CD4-positive, alpha-beta T cell treated with Interleukin-21 for 1 hour (primary cell): ENCODE measurements at regions not wholly inside any gene's neighbourhood (a gene's known extent, or its start where the extent isn't known, plus 50 kb on each side); places are given as distances from the start of the nearest gene placed in this dataset.

ENCODE experiments used
- DNase-seq: peaks from one replicate; pipeline ENCODE4 v3.0.0-alpha.2; 2020

DNA sequence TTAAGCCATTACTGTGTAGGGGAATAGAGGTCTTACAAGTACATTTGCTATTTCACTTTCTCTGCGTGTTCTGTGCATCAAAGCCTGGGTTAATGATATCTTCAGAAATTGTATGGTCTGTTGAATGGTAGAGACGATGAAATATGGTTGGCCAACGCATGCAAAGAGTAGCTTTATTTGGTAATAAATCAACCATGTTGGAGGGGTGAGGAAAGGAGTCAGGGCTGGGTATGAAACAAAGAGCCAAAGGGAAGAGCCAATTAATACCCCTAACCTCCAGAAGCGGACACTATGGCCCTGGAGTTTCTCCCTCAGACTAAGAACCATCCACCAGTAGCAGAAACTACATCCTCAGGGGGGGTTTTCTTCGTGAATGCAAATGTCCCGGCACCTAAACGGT is 1974.0 kb upstream of the WWC1 start:
- no peak for DNase-seq

DNA sequence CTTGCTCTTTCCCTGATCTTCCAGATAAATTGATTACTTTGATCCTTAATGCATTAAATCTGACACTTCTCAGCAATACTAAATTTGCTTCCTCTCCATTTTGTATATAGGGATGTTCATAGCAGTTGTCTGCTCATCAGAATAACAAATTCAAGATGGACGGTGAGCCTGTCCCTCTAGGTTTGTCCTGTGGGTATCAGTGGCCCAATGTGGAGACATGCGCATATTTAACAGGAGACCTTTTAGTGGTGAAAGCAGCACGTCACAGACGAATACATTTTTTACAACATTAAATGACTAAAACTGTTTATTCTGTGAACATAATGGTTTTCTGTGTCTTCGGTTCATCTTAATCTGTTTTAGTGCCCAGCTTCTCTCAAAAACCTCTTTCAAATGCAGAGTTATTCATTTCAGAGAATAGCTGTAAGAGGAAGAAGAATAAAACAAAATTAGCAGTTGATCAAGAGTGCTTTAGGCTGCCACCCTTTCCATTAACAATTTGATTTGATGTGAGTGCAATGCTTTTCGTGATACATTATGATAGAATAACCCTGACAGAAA is 1970.4 kb upstream of the WWC1 start:
- no peak for DNase-seq

GRCh38 chr5:166324372-166324771 is 1967.1 kb upstream of the WWC1 start:
- DNase-seq: no peak

DNA sequence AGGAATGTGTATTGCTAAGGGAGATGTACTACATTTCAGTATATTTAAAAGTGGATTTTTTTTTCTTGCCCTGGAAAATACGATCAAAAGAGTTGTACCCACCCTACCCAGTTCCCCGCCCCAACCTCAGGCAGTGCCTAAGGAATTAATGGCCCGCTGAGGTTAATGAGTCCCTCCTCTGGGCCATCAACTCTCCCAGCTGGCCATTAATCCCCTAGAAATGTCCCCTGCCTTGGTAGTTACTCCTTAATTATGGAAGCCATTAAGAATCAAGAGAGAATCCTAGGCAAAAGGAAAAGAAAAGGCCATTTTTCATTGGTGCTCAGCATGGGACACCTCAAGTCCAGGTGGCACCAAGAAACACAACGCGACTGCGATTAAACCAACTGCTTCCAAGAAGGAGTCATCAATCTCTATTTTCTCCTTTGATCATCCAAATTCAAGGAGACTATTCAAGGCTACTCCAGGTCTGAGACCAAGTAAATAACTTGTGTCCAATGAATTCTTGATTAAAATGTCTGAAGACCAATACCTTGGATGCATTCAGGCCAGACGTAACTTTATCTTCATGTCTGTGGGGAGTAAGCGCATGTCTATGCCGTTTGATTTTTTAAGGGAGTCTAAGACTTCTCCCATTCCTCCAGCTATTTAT is 1962.2 kb upstream of the WWC1 start:
- no peak for DNase-seq

- DNase-seq: no peak
Measured at GRCh38 chr5:166330036-166330435, 1961.4 kb upstream of the WWC1 start.

DNA sequence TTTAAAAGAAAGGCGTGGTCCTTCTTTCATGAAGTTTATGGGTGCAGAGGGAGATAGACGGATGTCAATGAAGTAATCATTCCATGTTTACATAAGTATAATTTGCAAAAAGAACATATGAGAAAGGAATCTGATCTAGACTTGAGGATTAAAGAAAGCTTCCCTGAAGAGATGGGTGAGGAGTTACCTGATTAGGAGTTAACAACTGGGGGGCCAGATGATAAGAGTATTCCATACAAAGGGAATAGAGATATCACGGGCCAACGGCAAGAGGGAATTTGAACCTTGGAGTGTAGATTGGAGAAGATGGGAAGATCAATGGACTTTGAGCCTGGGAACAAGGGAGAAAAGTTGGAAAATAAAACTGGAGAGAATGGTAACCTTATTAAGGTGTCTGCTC is 1959.9 kb upstream of the WWC1 start:
- no peak for DNase-seq

- no peak for DNase-seq
Measured at GRCh38 chr5:166338801-166339200, 1952.6 kb upstream of the WWC1 start.

- no peak for DNase-seq
Measured at GRCh38 chr5:166340039-166340438, 1951.4 kb upstream of the WWC1 start.

DNA sequence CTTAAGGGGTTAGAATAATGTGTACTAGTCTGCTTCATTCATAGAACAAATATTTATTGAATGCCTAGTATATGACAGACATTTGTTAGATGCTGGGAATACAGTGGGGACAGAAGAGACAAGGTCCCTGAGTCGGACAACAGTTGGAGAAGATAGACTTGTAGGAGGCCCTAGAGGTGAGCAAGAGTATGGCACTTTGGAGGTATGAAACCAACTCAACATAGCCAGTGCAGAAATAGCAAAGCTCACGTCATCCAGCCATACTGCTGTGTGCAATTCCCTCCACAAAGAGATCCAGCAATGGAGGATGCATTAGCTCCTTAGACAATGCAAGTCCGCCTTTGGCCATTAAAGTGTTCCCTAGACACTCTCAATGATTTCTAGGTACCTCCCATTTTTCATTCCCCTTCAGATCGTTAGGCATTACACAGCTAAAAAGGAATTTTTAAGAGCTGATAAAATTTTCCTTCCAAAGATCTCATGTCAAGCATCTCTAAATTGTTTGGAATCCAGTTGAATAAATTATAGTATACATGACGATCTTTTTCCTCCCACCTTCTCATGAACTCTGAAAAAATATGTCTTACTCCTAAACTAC is 1949.6 kb upstream of the WWC1 start:
- no peak for DNase-seq

DNA sequence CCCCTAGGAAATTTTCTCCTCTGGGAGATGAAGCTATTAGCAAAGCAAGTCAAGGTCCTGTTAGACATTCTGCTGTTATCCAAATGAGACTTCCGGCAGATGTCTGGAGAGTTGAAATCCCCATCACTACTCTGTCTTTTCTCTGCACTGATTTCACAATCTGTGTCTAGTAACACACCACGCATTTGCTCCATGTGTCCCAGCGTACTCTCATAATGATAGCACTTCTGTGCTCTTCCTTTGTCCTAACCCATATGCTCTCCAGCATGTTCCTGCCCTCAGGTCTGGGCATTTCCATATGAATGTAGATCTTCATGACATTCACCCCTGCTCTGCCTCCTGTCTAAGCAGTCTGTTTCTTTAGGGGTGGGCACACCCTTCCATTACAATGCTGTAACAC is 1949.0 kb upstream of the WWC1 start:
- DNase-seq: no peak

DNA sequence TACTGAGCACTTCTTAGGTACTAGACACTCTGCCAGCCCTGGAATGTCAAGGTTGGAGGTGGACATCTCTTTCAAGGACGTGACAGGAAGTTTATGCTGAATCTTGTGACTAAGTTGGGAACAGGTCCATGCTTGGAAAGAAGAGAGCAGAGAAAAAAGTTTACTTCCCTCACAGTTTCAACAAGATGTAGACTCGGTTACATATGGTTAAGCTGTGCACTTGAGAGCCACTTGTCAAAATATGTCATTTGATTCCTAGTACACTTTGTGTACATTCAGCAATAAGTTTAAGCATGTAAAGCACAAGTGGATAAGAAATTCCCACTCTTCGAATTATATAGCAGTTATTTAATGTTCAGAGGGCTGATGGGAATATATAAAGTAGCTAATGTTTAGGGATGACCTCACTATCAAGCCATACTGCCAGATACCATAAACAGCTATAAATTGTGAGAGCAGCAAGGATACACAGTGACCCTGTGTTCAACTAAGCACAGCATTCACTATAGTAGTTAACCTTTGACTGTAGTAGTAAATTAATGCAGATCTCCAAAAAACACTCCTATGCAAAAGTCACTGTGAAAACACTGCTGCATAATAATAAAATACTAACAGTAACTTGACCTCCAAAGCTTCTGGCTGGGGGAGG is 1944.6 kb upstream of the WWC1 start:
- no peak for DNase-seq

GRCh38 chr5:166349046-166349445 is 1942.4 kb upstream of the WWC1 start:
- DNase-seq: no peak

DNA sequence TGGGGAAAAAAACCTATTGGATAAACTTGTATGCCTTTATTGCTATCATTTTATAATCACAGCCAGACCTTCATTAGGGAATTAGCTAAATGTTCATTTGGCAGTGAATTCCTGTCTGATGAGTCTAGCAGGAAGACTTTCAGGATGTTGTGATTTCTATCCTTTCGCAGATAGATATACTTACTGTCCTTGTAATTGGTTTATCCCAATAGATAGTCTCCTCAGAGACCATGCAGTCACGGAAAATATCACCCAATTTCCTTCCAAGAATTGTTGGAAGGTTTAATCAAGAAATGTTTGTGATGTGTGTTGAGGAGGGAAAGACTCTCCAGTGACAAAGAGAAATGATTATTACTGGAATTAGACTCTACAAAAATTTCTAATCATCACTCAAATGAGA is 1937.9 kb upstream of the WWC1 start:
- DNase-seq: no peak

DNA sequence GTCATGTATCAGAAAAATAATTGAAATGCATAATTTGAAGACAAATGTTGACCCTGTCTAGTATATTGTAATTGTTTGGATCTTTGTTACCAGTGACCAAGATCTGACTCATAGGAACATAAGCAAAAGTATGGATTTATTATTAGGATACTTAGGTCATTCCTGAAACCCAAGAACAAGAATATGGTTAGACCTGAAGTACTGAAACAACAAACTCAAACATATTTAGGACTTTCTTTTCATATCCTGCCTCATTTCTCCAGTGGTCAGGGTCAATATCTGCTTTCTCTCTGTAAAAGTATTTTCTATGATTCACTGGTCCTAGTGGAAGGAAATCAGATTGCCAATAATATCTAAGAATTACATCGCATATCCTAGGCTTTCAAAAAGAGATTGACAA is 1937.1 kb upstream of the WWC1 start:
- DNase-seq: no peak

DNA sequence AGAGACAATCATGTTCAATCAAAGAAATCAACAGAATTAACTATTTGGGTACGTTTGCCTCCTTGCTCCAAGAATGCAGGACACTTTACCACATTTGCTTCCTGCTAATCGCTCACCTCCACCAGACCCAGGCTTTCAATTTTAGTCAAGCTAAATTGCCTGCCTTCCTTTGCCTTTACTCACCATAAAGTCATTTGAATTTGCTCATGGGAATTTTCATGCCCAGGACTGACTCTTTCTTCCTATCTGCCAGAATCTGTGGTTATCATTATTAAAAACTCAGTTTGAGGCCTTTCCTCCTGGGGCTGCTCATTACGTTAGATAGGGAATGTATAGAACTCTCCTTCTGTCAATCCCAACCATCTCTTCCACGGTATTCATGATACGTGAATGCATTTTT is 1935.3 kb upstream of the WWC1 start:
- no peak for DNase-seq

- no peak for DNase-seq
Measured at GRCh38 chr5:166358127-166358830, 1933.2 kb upstream of the WWC1 start.

- DNase-seq: no peak
Measured at GRCh38 chr5:166363087-166363760, 1928.2 kb upstream of the WWC1 start.

- no peak for DNase-seq
Measured at GRCh38 chr5:166365164-166365563, 1926.3 kb upstream of the WWC1 start.

DNA sequence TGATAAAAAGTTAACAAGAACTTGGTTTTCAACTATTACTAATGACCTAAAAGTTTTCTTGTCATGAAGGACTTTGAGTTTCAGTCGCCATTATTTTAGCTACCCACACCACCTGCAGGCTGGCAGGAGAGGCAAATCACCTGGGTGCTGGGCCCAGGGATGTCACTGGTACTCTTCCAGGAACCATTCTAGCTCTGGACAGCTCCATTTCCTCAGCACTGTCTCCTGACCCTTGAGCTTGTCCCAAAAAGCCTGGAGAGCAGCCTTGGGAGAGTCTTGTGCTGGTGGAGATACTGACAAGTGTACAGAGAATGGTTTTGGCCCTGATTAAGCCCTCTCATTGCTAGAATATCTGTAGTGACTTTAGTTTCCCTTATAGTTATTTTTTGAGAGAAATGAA is 1924.1 kb upstream of the WWC1 start:
- no peak for DNase-seq

- DNase-seq: no peak
Measured at GRCh38 chr5:166369346-166369745, 1922.1 kb upstream of the WWC1 start.

- no peak for DNase-seq
Measured at GRCh38 chr5:166369807-166370206, 1921.6 kb upstream of the WWC1 start.

- DNase-seq: no peak
Measured at GRCh38 chr5:166370928-166371690, 1920.3 kb upstream of the WWC1 start.
